ENCODE measurements at regions not wholly inside any gene's neighbourhood (a gene's known extent, or its start where the extent isn't known, plus 50 kb on each side); places are given as distances from the start of the nearest gene placed in this dataset.
"Not testable (repeated sequence)": the region's sequence is repeated elsewhere in the genome, so short reads cannot be mapped to it uniquely, and the experiment has no call there.

DNA sequence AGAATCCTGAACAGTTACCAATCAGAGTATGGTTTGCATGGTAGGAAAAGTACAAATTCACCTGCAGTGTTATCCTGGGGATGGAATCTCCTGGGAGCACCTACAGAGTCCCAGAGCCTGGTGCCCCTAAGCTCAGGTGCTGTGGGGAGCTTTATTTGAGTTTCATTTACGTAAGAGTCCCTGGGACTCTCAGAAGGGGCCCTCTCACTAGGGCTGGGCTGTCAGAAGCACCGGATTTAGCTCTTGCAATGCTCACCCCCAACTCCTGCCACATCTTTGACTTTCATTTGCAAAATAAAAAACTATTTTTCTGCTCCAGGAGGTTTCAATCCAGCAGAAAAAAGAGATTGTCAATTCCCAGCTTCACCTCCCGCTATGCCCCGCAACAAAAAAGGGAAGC lies 569.8 kb upstream of the B3GAT1 start:
- Histone ChIP-seq H3K4me3 (ENCODE audit: low read depth, low read length) (no peak overlapping the region), H3K36me3 (ENCODE audit: control insufficient read depth, insufficient read depth, low read length) (no peaks in the 10 kb centered on the region), H3K27me3 (ENCODE audit: control insufficient read depth, insufficient read depth, low read length) (no peaks in the 10 kb centered on the region)
- TF ChIP-seq, protein P1, sequence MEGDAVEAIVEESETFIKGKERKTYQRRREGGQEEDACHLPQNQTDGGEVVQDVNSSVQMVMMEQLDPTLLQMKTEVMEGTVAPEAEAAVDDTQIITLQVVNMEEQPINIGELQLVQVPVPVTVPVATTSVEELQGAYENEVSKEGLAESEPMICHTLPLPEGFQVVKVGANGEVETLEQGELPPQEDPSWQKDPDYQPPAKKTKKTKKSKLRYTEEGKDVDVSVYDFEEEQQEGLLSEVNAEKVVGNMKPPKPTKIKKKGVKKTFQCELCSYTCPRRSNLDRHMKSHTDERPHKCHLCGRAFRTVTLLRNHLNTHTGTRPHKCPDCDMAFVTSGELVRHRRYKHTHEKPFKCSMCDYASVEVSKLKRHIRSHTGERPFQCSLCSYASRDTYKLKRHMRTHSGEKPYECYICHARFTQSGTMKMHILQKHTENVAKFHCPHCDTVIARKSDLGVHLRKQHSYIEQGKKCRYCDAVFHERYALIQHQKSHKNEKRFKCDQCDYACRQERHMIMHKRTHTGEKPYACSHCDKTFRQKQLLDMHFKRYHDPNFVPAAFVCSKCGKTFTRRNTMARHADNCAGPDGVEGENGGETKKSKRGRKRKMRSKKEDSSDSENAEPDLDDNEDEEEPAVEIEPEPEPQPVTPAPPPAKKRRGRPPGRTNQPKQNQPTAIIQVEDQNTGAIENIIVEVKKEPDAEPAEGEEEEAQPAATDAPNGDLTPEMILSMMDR (IDR thresholded peaks at IDR 0.05; ENCODE audit: insufficient read depth, low read length, severe bottlenecking), result no peak
- FAIRE-seq (no peak), DNase-seq (ENCODE audit: low read depth) (no peak)

DNA sequence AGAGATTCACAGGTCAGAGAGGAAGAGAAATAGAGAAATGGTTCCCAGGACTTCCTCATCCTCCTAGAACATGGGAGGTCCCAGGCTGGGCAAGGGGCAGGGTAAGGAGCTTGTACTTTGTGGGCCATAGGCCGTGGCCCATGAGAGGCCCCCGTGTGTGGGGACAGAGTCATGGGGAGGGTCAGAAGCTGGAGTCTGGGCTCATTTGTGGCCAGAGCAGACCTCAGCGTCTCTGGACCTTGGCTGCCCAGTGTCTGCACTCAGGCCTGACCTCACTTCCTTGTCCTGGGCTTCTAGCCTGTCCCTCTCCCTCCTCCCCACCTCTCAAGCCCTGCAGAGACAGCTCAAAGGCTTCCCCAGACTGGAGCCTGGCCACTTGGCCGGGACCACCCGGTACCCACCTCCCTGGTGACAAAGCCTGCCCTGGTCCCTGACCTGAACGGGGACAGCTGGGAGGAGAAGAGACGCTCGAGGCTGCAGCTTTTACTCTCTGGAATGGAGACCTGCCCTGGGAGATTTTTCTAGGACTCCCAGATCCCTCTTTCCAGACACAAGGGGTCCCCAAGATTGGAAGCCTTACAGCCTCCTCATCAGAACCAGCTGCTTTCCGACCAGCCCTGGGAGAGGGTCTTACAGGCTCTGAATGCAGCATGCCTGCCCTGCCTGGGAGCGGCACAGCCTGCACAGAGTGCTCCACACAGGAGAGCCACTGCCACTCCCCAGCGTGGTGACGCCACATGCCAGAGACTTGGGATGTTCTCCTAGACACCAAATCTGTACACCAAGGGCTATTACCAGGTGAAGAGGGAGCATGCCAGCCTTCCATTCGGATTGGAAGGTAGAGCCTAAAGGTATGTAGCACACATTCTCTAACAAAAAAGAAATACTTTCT lies 569.0 kb upstream of the B3GAT1 start:
- TF ChIP-seq, protein P1 (IDR thresholded peaks at IDR 0.05; ENCODE audit: insufficient read depth, low read length, severe bottlenecking), result no peak
- no peak overlapping the region for H3K4me3 ChIP-seq (ENCODE audit: low read depth, low read length)
- no peaks in the 10 kb centered on the region for H3K27me3 ChIP-seq (ENCODE audit: control insufficient read depth, insufficient read depth, low read length)
- DNase-seq (ENCODE audit: low read depth), result no peak
- H3K36me3 ChIP-seq (ENCODE audit: control insufficient read depth, insufficient read depth, low read length), result no peaks in the 10 kb centered on the region
- no peak for FAIRE-seq

DNA sequence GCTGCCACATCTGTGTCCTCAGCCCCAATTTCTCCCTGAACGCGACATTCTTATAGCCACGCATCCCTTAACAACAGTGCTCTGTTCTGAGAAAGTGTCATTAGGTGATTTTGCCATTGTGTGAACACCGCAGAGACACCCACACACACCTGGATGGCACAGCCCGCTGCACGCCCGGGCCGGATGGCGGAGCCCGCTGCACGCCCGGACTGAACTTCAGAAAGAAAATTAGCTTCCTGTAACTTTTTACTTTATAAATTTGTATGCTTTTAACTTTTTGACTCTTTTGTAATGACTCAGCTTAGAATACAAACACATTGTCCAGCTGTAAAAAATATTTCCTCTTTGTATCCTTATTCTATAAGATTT lies 567.0 kb upstream of the B3GAT1 start:
- not testable (repeated sequence) for DNase-seq (ENCODE audit: low read depth)

DNA sequence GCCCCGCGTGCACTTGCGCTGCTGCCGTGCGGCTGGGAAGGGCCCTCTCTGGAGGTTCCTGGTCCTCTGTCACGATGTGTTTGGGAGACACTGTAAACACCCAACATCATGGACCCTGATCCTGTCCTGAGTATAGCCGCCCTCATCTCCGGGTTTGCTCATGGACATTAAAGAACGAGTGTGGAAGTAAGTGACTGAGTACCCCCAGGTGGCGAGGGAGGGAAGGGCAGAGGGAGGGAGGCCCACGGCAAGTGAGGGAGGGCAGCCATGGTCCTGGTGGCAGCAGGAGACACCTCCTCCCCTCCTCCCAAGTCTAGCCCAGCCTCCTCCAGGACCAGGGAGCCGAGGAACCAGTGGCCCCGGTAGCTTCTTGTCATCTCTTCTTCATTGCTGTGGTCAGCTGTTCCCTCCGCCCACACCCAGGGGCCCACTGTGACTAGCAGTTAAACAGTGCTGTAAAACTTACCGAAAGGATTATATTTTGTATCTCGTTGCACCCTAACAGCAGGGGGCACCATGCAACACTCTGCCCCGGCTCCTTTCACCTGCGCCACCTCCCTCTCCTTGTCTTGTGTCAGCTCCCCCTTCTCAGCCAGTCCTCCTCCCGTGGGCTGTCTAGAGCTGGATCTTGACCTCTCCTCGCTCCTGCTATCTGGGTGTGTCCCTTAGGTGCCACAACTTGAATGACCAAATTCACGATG lies 566.5 kb upstream of the B3GAT1 start:
- no peak overlapping the region for H3K4me3 ChIP-seq (ENCODE audit: low read depth, low read length)
- H3K36me3 ChIP-seq (ENCODE audit: control insufficient read depth, insufficient read depth, low read length), result no peaks in the 10 kb centered on the region
- TF ChIP-seq, protein P1 (IDR thresholded peaks at IDR 0.05; ENCODE audit: insufficient read depth, low read length, severe bottlenecking), result no peak
- H3K27me3 ChIP-seq (ENCODE audit: control insufficient read depth, insufficient read depth, low read length), result no peaks in the 10 kb centered on the region
- DNase-seq (ENCODE audit: low read depth), result no peak
- peak; percentile 64 for FAIRE-seq

More for the DNA sequence above, 567.0 kb upstream of the B3GAT1 start:
- FAIRE-seq; H3K4me3 ChIP-seq (ENCODE audit: low read depth, low read length); H3K36me3 ChIP-seq (ENCODE audit: control insufficient read depth, insufficient read depth, low read length); H3K27me3 ChIP-seq (ENCODE audit: control insufficient read depth, insufficient read depth, low read length): not testable (repeated sequence)

DNA sequence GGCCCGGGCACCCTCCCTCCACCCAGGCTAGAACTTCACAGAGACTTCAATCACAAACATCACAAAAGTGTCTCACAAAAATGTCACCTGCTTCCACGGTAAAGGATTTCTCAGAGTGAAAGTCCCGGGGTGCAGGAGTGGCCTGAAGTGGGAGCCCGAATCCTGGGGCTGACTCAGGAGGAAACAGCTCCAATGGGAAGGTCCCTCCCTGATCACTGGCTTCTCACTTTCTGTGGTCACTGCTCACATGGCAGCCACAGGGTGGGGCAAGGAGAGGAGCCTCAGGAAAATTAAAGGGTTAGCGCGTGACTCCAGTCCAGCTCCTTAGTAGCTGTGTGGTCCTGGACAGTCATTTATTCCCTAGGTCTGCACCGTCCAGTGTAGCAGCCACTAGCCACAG lies 564.5 kb upstream of the B3GAT1 start:
- DNase-seq (ENCODE audit: low read depth), result no peak
- Histone ChIP-seq H3K4me3 (ENCODE audit: low read depth, low read length) (no peak overlapping the region), H3K27me3 (ENCODE audit: control insufficient read depth, insufficient read depth, low read length) (no peaks in the 10 kb centered on the region), H3K36me3 (ENCODE audit: control insufficient read depth, insufficient read depth, low read length) (no peaks in the 10 kb centered on the region)
- TF ChIP-seq, protein P1 (IDR thresholded peaks at IDR 0.05; ENCODE audit: insufficient read depth, low read length, severe bottlenecking), result no peak
- no peak for FAIRE-seq

DNA sequence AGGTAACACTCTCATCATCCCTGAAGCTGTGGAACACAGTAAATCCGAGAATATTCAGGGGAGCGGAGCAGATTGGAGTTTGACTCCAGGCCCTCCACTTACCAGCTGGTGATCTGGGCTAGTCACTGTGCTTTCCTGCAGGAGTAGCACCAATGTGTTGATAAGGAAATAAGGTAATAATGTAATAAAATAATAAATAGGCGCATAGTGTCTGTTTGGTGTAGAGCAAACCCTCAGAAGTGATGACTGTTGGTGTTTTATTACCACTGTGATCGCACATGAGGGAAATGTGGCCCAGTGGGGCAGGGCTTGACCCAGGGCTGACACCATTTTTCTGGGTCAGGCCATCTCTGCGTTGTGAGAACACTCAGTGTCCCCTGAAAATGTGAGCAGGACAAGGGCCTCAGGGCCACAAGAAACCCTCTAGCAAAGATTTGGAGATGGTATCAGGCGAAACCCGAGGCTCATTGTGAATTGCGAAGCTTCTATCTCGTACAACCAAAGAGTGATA lies 563.9 kb upstream of the B3GAT1 start:
- Histone ChIP-seq H3K36me3 (ENCODE audit: control insufficient read depth, insufficient read depth, low read length) (no peaks in the 10 kb centered on the region), H3K4me3 (ENCODE audit: low read depth, low read length) (no peak overlapping the region), H3K27me3 (ENCODE audit: control insufficient read depth, insufficient read depth, low read length) (no peaks in the 10 kb centered on the region)
- TF ChIP-seq, protein P1 (IDR thresholded peaks at IDR 0.05; ENCODE audit: insufficient read depth, low read length, severe bottlenecking), result no peak
- FAIRE-seq (no peak), DNase-seq (ENCODE audit: low read depth) (no peak)

Data from bronchial epithelial cell (primary cell).